RWPE1 (cell line): ENCODE measurements at regions not wholly inside any gene's neighbourhood (a gene's known extent, or its start where the extent isn't known, plus 50 kb on each side); places are given as distances from the start of the nearest gene placed in this dataset.

Experiments
- CTCF ChIA-PET: fragments of 350-600 bp; sonication (Branson Sonifier 250); formaldehyde crosslinking; extraction: SDS; loops from one replicate; lab custom pipeline; 2021; lab: Yijun Ruan, JAX
- POLR2A ChIA-PET: fragments of 400-600 bp; formaldehyde crosslinking; extraction: SDS; loops from one replicate; lab custom pipeline; 2020; ENCODE audit warnings: antibody characterized with exemption; ENCODE audit not compliant: low non-redundant PET; lab: Yijun Ruan, JAX
- DNase-seq: peaks from one replicate; pipeline ENCODE4 v3.0.0; 2012; ENCODE audit warnings: low spot score
- H3K27ac ChIP-seq: fragments of 450-650 bp; 2 replicates; pipeline ENCODE4 v1.5.1; 2017
- CTCF ChIP-seq: fragments of 450-650 bp; conservative IDR thresholded peaks from 2 replicates; pipeline ENCODE4 v1.5.1; 2017; ENCODE audit warnings: low read depth, mild to moderate bottlenecking

DNA sequence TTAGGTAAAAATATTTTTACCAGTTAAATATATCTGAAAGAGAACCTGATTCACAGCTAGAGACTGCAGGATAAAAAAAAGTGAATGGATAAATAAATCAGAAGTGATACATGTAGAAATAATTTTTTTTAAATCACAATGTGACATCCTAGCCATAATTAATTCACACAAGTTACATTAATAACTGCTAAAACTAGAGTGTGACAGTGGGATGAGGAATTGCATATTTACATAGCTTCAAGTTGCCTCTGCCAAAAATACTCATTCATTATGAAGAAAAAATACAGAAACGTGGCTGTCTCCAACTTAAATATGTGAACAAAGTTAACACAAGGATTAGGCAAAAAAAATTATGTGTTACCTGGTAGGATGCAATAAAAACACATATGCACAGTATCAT is 473.5 kb upstream of the SEMA3A start:
- no peak overlapping the region for H3K27ac ChIP-seq
- ChIA-PET POLR2A (no interaction called here), CTCF (interaction anchor here (0.7 kb wide), 1 partner anchor 159 kb away, joined by 3 read pairs; no protein-coding TSS in a partner anchor)
- no peak for TF ChIP-seq CTCF
- no peak for DNase-seq

GRCh38 chr7:84666651-84667050 is 472.1 kb upstream of the SEMA3A start:
- no peak for DNase-seq
- H3K27ac ChIP-seq, result no peak overlapping the region
- ChIA-PET POLR2A (no interaction called here), CTCF (no interaction called here)
- no peak for TF ChIP-seq CTCF

DNA sequence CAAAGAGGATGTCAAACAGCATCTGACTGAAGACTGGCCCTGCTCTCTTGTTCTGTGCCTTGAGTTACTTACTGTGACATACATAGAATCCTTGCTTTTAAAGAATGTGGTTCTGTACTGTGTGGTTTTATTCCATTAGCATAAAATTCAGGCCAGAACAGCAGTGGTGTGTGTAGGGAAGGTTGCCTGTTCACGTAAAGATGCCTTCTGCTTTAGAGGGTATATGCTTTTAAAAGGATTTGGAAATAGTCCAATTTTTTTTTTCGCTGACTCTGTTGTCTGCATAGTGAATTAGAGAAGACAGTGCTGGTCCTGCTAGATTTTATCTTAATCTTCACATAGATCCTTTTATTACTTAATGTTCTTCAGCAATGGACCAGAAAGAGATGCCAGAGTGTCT is 470.8 kb upstream of the SEMA3A start:
- TF ChIP-seq CTCF, result no peak
- ChIA-PET CTCF (no interaction called here), POLR2A (no interaction called here)
- H3K27ac ChIP-seq, result no peak overlapping the region
- no peak for DNase-seq

- TF ChIP-seq CTCF, result no peak
- no peak overlapping the region for H3K27ac ChIP-seq
- CTCF ChIA-PET, result no interaction called here
- POLR2A ChIA-PET, result no interaction called here
- no peak for DNase-seq
Measured at GRCh38 chr7:84664626-84665025, 470.0 kb upstream of the SEMA3A start.

DNA sequence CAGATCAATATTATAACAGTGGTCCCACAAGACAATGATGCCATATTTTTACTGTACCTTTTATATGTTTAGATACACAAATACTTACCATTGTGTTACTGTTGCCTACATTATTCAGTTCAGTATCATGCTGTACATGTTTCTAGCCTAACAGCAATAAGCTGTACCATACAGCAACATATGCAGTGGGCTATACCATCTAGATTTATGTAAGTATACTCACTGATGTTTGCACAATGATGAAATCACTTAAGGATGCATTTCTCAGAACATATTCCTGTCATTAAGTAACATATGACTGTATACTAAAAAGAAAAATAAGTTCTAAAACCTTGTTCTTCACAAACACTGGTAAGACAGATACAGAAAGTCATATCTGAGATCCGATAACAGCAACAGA is 468.6 kb upstream of the SEMA3A start:
- CTCF ChIA-PET, result interaction anchor here (0.7 kb wide), 1 partner anchor 361 kb away, joined by 3 read pairs; no protein-coding TSS in a partner anchor

DNA sequence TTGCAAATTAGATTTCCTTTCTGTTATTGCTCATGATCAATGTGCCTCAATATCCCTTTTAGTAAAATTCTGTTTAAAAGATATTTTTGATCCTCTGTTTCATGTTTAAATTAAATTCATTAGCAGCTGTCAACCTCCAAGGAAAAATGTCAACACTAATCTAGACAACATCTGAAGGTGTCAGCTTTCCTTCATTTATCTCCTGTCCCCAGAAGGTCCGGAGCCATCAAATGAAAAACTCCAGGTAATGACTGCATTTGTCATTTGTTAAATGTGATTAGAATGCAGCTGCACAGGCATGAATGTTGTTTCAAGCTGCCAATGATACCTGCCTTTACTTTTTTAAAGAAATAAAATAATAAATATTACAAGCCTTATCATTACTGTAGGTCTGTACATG is 463.7 kb upstream of the SEMA3A start:
- TF ChIP-seq CTCF, result no peak
- no peak overlapping the region for H3K27ac ChIP-seq
- DNase-seq, result no peak
- POLR2A ChIA-PET, result no interaction called here
- CTCF ChIA-PET, result no interaction called here

More for the DNA sequence above, 468.6 kb upstream of the SEMA3A start:
- DNase-seq, result no peak
- POLR2A ChIA-PET, result no interaction called here
- no peak for TF ChIP-seq CTCF
- no peak overlapping the region for H3K27ac ChIP-seq

DNA sequence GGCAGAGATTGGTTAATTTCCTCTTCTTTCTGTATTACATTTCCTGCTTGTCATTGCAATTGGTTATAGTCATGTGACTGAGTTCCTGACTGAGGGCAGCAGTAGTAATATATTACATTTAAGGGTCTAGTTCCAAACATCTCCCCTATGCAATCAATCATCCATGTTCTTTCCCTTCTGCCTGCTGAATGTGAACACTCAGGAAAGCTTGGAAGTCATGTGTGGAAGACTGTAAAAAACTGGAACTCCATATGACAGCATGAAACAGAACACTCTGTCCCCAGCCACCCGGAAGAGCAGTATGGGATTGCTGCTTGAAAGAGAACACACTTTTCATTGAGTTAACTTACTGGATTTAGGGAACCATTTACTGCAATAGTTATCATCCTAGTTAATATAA is 459.7 kb upstream of the SEMA3A start:
- no peak overlapping the region for H3K27ac ChIP-seq
- ChIA-PET CTCF (no interaction called here), POLR2A (no interaction called here)
- TF ChIP-seq CTCF, result no peak
- DNase-seq, result no peak
